ENCODE measurements at regions not wholly inside any gene's neighbourhood (a gene's known extent, or its start where the extent isn't known, plus 50 kb on each side); places are given as distances from the start of the nearest gene placed in this dataset.
"Not testable (repeated sequence)": the region's sequence is repeated elsewhere in the genome, so short reads cannot be mapped to it uniquely, and the experiment has no call there.

DNA sequence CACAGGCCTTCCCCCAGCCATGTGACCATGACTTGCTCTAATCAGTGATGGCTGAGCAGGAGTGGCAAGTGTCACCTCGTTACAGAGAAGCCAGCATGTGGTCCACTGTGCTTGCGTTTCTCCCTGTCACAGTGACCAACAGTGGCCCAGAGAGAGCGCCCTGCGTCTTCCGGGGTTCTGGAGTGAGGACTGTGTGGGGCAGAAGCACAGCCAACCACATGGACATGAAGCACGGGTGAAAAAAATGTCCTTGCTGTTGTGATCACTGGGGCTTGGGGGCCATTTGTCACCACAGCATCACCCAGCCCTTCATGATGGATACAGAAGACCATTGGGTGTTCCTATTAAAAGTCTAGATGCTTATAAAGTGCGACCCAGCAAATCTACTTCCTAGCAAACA is 174.6 kb upstream of the C14orf180 start:
- no peak for DNase-seq

- no peak for DNase-seq
Observed at GRCh38 chr14:104405360-104406226, 174.0 kb upstream of the C14orf180 start.

DNA sequence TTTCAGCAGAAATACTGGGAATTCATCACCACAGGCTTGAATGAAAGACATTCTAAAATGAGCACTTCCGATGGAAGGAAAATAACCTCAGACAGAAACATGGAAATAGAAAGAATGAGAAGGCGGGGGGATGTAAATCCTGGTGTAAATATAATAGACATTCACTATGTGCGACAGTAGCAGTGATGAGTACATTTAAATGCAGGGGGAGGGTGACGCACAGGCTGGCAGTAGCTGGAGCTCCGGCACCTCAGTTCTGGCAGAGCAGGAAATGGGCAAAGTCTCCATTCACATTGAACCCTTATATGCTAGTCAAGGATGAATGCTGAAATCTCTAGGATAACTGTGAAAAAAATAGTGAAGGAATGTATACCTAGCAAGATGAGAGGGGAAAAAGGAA is 172.7 kb upstream of the C14orf180 start:
- DNase-seq: no peak

DNA sequence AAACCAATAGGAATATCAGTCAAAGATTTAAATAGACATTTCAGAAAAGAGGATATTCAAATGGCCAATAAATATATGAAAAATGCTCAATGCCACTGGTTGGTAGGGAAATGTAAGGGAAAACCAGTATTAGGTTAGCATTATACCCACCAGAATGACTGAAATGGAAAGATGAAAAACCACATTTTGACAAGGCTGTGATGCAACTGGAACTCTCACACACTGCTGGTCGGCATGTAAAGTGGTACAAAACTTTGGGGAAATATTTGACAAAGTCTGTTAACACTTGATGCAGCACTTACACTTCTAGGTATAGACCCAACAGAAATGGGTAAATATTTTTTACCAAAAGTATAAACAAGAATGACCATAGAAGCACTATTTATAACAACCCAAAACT is 163.2 kb upstream of the C14orf180 start:
- DNase-seq: no peak

DNA sequence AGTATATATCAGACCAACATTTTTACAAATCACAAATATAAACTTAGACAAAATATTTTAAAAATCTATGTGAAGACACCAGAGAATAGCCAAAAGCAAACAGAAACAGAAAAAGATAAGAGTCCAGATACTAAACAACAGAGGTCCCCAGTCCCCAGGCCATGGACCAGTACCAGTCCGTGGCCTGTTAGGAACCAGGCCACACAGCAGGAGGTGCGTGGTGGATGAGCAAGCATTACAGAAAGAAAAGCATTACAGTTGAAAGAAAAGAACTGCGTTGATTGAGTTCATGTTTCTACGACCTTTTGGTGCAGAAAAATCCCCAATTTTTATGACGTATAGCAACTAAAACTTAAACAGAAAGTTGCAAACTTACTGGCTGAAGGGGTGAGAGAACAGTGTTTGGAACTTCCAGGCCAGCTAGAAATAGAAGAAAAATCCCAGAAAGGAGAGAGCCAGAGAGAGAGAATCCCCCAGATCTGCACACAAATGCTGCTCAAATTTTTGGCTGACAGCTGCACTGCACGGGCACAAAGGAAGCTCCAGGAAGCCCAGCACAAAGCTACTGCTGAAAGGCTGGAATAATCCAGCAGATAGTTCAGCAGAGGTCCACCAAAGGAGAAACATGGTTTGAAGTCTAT is 159.6 kb upstream of the C14orf180 start:
- no peak for DNase-seq

DNA sequence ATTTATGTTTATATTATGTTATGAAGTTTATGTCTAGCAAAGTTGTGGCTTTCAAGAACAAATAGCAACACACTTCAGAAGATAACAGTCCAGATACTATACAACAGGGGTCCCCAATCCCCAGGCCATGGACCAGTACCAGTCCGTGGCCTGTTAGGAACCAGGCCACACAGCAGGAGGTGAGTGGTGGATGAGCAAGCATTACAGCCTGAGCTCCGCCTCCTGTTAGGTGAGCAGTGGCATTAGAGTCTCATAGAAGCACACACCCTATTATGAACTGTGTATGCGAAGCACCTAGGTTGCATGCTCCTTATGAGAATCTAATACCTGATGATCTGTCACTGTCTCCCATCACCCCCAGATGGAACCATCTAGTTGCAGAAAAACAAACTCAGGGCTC is 159.0 kb upstream of the C14orf180 start:
- DNase-seq: not testable (repeated sequence)

- no peak for DNase-seq
Observed at GRCh38 chr14:104420990-104421389, 158.6 kb upstream of the C14orf180 start.

DNA sequence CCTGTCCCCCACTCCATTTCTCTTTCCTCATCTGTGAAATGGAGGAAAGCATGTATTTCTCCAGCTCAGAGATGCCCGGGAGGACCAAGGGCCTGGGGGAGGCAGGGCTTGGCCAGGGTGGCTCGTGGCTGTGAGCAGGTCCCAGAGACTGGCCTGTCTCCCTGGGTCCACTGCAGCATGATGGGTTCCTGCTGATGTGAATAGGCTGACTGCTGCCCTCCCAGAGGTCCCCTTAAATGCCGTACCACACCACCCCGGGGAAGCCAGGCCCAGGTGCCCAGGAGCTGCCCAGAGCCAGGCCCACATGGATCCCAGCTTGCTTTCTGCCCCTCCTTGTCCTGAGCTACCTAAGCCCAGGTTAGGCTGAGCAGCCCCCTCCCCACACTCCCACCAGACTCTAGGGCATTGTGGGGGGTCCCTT is 158.2 kb upstream of the C14orf180 start:
- no peak for DNase-seq

DNA sequence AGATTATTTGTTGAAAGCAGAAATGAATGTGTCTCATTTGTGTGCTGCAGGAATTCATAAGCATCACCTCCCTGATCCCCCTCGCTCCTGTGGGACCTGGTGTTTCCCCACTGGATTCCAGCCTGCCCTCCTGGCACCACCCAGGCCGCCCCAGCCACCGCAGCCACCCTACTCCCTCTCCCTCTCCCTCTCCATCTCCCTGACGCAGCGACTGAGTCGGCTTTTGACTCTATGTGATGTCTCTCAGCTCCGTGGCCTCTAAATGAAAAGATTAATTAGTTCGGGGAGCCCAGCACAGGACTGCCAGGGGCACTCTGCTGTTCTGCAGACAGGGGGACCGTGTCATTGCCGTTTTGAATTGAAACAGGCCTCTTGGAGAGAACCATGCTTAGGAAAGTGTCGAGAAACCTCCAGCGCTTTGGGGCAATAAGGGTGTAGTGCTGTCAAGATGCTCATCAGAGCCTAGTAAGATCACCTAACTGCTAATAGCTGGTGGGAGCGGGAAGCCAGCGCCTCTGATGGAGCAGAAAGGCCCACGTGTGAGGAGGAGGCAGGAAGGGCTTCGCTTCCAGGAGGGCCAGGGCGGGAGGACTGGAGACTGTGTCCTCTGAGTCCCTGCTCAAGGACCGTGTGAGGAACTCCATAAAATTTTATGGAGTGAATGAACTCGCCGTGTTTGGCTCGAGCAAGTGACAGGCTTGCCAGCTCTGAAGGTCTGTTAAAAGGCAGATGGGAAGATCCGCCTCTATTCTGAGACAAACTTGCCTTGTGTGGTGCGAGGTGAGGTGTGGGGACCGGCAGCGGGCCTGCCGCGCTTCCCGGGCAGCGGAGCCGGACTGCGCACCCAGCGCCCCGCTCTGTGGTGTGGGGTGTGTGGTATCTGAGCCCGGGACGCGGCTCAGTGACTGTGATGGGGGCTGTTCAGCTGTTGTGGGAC is 157.4 kb upstream of the C14orf180 start:
- no peak for DNase-seq

GRCh38 chr14:104422837-104423681 is 156.5 kb upstream of the C14orf180 start:
- DNase-seq: no peak

DNA sequence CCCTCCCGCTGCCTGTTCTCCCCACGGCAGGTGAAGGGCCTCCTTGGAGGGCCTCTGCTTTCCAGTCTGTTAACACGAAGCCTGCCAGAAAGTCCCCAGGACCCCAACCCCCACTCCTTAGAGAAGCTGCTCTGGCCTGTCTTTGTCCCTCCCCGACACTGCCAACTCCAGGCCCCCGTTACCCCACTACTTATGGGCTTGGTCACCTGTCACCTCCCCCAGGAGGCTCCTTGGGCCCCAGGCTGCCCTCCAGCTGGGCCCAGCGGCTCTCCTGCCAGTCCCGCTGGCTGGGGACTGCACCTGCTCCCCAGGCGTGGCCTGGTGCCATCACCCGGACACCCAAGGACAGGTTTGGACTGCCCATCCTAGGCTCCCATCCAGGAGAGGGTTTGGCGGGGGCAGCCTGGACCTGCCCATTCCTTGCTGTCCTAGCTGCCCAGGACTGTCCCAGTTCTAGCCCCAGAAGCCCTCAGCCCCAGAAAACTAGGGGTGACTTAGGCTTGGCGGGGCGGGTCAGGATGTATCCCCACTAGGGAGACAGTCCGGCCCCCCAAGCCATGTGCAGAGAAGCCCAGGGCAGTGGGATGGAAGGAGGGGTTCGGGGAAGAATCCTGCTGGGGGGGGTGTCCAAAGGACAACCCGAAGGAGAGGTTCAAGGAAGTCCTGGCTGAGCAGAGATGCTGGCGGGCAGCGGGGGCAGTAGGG is 155.7 kb upstream of the C14orf180 start:
- DNase-seq: no peak

GRCh38 chr14:104424406-104425072 is 155.0 kb upstream of the C14orf180 start:
- no peak for DNase-seq

- DNase-seq: no peak
Observed at GRCh38 chr14:104425171-104425681, 154.3 kb upstream of the C14orf180 start.

DNA sequence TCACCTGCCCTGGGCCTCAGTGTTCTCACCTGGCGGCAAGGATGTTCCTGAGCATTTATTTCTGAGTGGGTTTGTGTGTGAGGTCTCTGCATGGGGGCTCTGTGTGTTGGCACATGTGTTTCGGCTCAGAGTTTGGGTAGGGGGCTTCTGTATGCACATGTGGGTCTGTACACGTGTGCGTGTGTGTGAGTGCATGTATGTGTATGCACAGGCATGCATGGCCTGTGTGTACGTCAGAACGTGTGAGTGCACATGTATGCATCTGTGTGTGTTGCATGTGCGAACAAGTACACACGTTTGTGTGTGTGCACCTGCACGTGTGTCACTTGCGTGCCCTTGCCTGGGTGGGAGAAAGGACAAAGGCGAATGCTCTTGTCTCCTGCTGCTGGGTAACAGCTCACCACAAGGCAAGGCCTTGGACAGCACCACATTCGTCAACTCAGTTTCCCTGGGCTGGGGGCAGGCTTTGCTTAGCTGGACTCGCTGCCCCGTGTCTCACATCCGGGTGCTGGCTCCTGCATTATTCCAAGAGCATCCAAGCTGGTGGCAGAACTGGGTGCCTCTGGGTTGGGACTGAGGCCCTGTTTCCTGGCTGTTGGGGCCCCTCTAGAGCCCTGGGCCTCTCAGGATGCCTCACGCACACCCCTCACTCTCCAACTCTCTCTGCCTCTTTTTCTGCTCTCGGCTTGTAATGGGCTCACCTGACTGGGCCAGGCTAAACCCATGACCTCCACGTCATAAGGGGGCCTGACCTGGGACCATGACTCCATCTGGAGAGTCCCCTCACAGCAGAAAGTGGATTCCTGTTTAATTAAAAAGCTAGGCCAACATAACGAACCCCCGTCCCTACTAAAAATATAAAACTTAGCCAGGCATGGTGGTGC is 153.6 kb upstream of the C14orf180 start:
- DNase-seq: no peak

- no peak for DNase-seq
Observed at GRCh38 chr14:104427131-104427851, 152.3 kb upstream of the C14orf180 start.

DNA sequence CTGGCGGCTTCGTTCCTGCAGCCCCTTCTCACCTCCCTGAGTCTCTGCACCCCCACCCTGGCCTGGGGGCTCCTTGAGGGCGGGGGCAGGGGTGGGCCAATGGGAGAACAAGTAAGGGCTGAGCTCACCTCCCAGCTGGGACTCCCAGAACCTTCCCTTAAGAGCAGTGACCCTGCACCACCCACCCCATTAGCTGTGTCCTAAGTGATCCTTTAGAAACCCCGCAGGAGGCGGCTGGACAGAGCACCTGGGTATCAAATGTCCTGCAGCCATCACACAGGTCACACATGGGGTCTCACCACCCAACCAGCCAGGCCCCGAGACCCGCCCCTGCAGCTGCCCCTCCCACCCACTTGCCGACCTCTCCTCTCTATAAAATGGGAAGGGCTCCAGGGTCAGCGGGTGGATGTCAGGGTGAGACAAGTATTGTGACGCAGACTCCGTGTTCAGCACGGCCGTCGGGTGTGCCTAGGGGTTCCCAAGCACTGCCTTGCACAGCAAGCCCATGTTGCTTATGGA is 151.2 kb upstream of the C14orf180 start:
- no peak for DNase-seq

GRCh38 chr14:104428860-104429259 is 150.7 kb upstream of the C14orf180 start:
- no peak for DNase-seq

DNA sequence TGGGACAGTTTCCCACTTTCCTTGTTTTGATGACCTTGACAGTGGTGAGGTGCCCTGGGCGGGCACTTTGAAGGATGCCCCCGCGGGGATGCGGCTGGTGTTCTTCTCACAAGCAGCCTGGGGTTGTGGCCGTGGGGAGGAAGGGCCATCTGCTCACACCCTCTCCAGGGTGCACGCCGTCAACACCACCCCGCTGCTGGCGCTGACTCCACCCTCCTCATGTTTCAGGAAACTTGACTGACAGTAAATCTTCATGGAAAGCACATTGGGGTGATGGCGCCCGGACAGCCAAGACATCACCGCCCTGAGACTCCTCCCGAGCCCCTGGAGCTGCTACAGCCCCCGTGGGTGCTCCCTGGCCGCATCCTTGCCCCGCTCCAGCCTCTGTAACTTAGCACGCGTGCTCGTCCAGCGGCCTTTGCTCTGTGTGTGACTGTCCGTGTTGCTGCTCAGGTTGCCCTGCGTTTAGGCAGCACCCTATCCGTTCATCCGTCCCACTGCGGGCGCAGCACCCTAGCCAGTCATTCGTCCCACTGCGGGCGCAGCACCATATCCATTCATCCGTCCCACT is 150.2 kb upstream of the C14orf180 start:
- no peak for DNase-seq
